LNCAP (cell line): ENCODE measurements at regions not wholly inside any gene's neighbourhood (a gene's known extent, or its start where the extent isn't known, plus 50 kb on each side); places are given as distances from the start of the nearest gene placed in this dataset.

Experiments
- CTCF ChIP-seq: fragments of 450-650 bp; IDR thresholded peaks from 2 replicates; pipeline ENCODE4 v1.5.1; 2017; ENCODE audit warnings: mild to moderate bottlenecking

- no peak for TF ChIP-seq CTCF
These were observed 259.0 kb upstream of the MYOCD start for GRCh38 chr17:12406623-12407215.

- TF ChIP-seq CTCF, result no peak
These were observed 258.0 kb upstream of the MYOCD start for GRCh38 chr17:12407495-12408252.

DNA sequence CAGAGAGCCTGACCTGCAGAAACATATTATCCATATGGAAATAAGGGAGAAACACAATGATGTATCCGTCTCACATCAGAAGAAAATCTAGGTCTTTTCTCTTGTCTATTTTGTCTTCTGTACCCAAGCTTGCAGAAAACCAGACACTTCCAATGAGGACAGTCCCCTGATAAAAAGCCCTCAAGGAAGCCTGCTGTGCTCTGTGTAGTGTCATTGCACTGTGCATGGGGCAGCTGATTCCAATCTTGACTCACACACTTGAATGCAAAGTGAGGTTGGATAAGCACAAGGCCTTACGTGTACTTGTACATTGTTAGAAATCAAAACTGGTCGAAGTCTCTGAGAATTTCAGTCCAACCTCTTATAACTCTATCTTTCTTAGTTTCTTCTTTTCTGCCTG lies 256.6 kb upstream of the MYOCD start:
- no peak for TF ChIP-seq CTCF

DNA sequence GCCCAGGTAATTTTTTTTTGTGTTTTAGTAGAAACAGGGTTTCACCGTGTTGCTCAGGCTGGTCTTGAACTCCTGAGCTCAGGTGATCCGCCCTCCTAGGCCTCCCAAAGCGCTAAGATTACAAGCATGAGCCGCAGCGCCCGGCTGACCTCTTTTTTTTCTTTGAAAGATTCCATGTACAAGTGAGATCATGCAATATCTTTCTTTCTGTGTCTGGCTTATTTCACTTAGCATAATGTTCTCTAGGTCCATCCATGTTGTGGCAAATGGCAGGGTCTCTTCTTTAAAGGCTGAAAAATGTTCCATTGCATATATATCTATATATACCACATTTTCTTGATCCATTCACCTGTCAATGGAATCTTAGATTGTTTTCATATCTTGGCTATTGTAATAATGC lies 255.0 kb upstream of the MYOCD start:
- no peak for TF ChIP-seq CTCF

GRCh38 chr17:12415031-12415430 lies 250.7 kb upstream of the MYOCD start:
- no peak for TF ChIP-seq CTCF

DNA sequence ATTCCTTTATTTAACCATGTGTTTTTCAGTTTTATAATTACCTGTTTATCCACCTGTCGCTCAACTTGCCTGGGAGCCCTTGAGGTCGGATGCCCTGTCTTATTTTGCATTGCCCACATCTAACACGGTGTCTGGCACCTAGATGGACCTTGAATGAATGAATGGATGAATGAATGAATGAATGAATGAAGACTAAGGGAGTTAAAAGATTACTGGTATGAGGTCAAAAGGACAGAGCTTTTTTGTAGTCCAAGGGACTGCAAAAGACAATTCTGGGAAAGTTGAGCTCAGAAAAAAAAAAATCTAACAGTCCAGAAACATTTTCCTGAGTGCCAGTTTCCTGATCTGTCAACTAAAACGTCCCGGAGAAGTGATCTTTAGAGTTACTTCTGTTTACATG lies 244.6 kb upstream of the MYOCD start:
- no peak for TF ChIP-seq CTCF

GRCh38 chr17:12421646-12422306 lies 243.9 kb upstream of the MYOCD start:
- no peak for TF ChIP-seq CTCF
